ENCODE measurements at regions not wholly inside any gene's neighbourhood (a gene's known extent, or its start where the extent isn't known, plus 50 kb on each side); places are given as distances from the start of the nearest gene placed in this dataset.

DNA sequence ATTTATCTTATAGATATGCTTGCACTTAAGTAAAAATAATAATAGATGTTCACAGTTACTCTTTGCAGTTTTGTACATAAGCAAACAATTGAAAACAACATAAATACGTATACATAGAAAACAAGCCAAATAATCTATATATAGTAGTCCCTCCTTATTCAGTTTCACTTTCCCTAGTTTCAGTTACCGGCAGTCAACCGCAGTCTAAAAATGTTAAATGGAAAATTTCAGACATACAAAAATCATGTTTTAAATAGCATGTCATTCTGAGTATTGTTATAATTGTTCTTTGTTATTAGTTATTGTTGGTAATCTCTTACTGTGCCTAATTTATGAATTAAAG is 262.0 kb downstream of the CGGBP1 start:
- TF ChIP-seq, protein P1, sequence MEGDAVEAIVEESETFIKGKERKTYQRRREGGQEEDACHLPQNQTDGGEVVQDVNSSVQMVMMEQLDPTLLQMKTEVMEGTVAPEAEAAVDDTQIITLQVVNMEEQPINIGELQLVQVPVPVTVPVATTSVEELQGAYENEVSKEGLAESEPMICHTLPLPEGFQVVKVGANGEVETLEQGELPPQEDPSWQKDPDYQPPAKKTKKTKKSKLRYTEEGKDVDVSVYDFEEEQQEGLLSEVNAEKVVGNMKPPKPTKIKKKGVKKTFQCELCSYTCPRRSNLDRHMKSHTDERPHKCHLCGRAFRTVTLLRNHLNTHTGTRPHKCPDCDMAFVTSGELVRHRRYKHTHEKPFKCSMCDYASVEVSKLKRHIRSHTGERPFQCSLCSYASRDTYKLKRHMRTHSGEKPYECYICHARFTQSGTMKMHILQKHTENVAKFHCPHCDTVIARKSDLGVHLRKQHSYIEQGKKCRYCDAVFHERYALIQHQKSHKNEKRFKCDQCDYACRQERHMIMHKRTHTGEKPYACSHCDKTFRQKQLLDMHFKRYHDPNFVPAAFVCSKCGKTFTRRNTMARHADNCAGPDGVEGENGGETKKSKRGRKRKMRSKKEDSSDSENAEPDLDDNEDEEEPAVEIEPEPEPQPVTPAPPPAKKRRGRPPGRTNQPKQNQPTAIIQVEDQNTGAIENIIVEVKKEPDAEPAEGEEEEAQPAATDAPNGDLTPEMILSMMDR (IDR thresholded peaks at IDR 0.05; ENCODE audit: poor library complexity, severe bottlenecking) = no peak
- TF ChIP-seq EZH2 (IDR thresholded peaks at IDR 0.05; ENCODE audit: borderline replicate concordance, insufficient read depth, low read length, poor library complexity, severe bottlenecking) (no peak), POLR2AphosphoS5 (IDR thresholded peaks at IDR 0.05) (no peak), EP300 (conservative IDR thresholded peaks at IDR 0.05; ENCODE audit: poor library complexity, severe bottlenecking) (no peak), MXI1 (conservative IDR thresholded peaks at IDR 0.05; ENCODE audit: poor library complexity, severe bottlenecking) (no peak), RAD21 (conservative IDR thresholded peaks at IDR 0.05) (no peak), TAF1 (IDR thresholded peaks at IDR 0.05; ENCODE audit: low read depth) (no peak), SMC3 (conservative IDR thresholded peaks at IDR 0.05; ENCODE audit: poor library complexity) (no peak)
- TF ChIP-seq, protein P2, sequence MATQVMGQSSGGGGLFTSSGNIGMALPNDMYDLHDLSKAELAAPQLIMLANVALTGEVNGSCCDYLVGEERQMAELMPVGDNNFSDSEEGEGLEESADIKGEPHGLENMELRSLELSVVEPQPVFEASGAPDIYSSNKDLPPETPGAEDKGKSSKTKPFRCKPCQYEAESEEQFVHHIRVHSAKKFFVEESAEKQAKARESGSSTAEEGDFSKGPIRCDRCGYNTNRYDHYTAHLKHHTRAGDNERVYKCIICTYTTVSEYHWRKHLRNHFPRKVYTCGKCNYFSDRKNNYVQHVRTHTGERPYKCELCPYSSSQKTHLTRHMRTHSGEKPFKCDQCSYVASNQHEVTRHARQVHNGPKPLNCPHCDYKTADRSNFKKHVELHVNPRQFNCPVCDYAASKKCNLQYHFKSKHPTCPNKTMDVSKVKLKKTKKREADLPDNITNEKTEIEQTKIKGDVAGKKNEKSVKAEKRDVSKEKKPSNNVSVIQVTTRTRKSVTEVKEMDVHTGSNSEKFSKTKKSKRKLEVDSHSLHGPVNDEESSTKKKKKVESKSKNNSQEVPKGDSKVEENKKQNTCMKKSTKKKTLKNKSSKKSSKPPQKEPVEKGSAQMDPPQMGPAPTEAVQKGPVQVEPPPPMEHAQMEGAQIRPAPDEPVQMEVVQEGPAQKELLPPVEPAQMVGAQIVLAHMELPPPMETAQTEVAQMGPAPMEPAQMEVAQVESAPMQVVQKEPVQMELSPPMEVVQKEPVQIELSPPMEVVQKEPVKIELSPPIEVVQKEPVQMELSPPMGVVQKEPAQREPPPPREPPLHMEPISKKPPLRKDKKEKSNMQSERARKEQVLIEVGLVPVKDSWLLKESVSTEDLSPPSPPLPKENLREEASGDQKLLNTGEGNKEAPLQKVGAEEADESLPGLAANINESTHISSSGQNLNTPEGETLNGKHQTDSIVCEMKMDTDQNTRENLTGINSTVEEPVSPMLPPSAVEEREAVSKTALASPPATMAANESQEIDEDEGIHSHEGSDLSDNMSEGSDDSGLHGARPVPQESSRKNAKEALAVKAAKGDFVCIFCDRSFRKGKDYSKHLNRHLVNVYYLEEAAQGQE (IDR thresholded peaks at IDR 0.05; ENCODE audit: borderline replicate concordance) = no peak

Measured in neural cell (in vitro differentiated cells).